ENCODE measurements at regions not wholly inside any gene's neighbourhood (a gene's known extent, or its start where the extent isn't known, plus 50 kb on each side); places are given as distances from the start of the nearest gene placed in this dataset.

DNA sequence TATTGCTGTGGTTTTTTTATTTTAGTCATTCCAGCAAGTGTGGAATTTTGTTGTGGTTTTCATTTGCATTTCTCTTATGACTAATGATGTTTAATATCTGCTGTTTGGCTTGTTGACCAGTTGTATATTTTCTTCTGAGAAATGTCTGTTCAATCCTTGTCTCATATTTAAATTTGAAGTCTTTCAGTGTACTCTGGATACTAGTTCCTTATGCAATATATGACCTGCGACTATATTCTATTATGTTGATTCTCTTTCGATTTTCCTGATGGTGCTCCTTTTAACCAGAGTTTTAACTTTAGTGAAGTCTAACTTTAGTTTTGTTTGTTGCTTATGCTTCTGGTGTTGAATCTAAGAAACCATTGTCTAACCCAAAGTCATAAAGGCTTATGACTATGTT lies 1528.0 kb downstream of the TECRL start:
- TF ChIP-seq POLR2A (IDR thresholded peaks at IDR 0.05), result no peak
- TF ChIP-seq, protein P1, sequence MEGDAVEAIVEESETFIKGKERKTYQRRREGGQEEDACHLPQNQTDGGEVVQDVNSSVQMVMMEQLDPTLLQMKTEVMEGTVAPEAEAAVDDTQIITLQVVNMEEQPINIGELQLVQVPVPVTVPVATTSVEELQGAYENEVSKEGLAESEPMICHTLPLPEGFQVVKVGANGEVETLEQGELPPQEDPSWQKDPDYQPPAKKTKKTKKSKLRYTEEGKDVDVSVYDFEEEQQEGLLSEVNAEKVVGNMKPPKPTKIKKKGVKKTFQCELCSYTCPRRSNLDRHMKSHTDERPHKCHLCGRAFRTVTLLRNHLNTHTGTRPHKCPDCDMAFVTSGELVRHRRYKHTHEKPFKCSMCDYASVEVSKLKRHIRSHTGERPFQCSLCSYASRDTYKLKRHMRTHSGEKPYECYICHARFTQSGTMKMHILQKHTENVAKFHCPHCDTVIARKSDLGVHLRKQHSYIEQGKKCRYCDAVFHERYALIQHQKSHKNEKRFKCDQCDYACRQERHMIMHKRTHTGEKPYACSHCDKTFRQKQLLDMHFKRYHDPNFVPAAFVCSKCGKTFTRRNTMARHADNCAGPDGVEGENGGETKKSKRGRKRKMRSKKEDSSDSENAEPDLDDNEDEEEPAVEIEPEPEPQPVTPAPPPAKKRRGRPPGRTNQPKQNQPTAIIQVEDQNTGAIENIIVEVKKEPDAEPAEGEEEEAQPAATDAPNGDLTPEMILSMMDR (IDR thresholded peaks at IDR 0.05), result no peak

Data from uterus (tissue), 2 donors.